Heart left ventricle (tissue), 13 donors: ENCODE measurements at regions not wholly inside any gene's neighbourhood (a gene's known extent, or its start where the extent isn't known, plus 50 kb on each side); places are given as distances from the start of the nearest gene placed in this dataset.

Experiments
- POLR2A ChIP-seq, 2 donors: fragments of 450-650 bp; IDR thresholded peaks; one replicate each; pipeline ENCODE4 v1.6.1; 2017; ENCODE audit warnings: antibody characterized with exemption in 2 of 2, mild to moderate bottlenecking in 2 of 2, moderate library complexity in 2 of 2
- TF ChIP-seq, protein P1 (sequence below), 12 donors: fragments of 200-600 bp; sonication (generic) in 4 of 12; IDR thresholded peaks; one replicate each; pipeline versions ENCODE4 v1.5.0 to v1.8.0; 2018 to 2022; ENCODE audit warnings: antibody characterized with exemption in 12 of 12, mild to moderate bottlenecking in 5 of 12
- donor health status: ischemic (EF 13 %, LVEDD 7.1; RV severe dilation, severe dysfunction).
- donor health status: DM: no; HTN: yes; CAD: no.
- donor health status: DM: no; HTN: no; CAD: no.
- donor health status: ischemic (EF 25% LVEDD 6.9; RV normal size, moderate dysfunction).
- donor health status: ischemic (EF 25% LVEDD 5.7; RV mildly dilated, moderate dysfunction).
- donor health status: ischemic (EF 35%, LVEDD 5.7; RV mildly dilated, moderate dysfunction).
- donor health status: nonischemic (EF 11% LVEDD 7.7; RV severe dilation, severe dysfunction).
- donor health status: DM: yes; HTN: yes; CAD: no.
- donor health status: PGD.
- donor health status: ischemic (EF 29% LVEDD 5.4; RV normal size, mild dysfunction).
- donor health status: nonischemic (EF 23%, LVEDD 6.1; RV moderate dilation, normal function).

DNA sequence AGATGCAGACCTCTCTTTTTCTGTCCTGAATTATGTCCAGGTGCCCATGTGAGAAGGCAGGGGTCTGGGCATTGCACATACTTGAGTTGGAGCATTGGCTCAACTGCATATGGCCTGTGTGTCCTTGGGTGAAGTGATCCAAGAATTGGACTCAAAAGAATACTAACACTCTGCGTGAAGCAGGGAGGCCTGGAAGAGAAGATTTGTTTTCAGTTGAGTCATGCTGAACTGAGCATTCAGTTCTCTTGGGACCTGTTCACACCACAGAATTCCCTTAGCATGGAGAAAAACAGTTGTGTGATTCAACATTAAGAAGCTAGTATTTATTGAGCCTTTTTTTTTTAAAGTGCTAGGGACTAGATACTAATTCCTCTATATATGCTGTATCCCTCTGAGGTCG, 164.7 kb upstream of the TBX3 start:
- TF ChIP-seq, protein P1, sequence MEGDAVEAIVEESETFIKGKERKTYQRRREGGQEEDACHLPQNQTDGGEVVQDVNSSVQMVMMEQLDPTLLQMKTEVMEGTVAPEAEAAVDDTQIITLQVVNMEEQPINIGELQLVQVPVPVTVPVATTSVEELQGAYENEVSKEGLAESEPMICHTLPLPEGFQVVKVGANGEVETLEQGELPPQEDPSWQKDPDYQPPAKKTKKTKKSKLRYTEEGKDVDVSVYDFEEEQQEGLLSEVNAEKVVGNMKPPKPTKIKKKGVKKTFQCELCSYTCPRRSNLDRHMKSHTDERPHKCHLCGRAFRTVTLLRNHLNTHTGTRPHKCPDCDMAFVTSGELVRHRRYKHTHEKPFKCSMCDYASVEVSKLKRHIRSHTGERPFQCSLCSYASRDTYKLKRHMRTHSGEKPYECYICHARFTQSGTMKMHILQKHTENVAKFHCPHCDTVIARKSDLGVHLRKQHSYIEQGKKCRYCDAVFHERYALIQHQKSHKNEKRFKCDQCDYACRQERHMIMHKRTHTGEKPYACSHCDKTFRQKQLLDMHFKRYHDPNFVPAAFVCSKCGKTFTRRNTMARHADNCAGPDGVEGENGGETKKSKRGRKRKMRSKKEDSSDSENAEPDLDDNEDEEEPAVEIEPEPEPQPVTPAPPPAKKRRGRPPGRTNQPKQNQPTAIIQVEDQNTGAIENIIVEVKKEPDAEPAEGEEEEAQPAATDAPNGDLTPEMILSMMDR (IDR thresholded peaks at IDR 0.05) = no peak
- TF ChIP-seq POLR2A (IDR thresholded peaks at IDR 0.05) = no peak
